ENCODE measurements at regions not wholly inside any gene's neighbourhood (a gene's known extent, or its start where the extent isn't known, plus 50 kb on each side); places are given as distances from the start of the nearest gene placed in this dataset.

DNA sequence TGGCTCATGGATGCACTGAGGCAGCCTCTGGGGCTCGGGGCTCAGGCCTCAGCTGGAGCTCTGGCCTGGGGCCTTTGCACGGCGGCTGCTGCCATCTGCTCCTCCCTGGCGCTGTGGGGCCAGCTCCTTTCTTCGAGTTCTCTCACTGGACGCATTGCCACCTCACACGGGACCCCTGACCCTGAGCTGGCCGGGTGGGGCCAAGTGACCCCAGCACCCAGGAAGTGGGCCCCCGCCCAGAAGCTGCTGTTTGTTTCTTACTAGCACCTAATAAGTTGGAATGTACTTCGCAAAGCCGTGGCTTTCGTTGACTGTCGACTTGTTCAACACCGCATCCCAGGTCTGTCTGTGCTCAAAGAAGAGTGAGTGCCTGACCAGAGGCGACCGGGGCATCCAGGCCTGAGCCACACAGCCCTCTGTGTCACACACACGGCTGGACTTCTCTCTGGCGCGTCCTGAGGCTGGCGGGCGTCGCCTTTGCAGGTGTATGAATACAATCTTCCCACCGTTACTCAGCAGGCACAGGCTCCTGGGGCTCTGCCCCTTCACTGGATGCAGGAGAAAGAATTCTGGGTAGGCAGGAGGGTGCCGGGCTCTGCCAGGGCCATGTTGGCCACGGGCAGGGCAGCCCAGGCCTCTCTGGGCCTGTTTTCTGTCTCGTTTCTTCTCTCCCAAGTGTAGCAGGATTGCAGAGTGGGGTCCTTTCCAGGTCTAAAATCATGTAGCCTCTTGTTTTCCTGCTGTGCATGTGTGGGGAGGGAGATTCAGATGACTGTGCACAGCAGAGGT, 112.9 kb downstream of the DLL1 start:
- TF ChIP-seq, protein P1, sequence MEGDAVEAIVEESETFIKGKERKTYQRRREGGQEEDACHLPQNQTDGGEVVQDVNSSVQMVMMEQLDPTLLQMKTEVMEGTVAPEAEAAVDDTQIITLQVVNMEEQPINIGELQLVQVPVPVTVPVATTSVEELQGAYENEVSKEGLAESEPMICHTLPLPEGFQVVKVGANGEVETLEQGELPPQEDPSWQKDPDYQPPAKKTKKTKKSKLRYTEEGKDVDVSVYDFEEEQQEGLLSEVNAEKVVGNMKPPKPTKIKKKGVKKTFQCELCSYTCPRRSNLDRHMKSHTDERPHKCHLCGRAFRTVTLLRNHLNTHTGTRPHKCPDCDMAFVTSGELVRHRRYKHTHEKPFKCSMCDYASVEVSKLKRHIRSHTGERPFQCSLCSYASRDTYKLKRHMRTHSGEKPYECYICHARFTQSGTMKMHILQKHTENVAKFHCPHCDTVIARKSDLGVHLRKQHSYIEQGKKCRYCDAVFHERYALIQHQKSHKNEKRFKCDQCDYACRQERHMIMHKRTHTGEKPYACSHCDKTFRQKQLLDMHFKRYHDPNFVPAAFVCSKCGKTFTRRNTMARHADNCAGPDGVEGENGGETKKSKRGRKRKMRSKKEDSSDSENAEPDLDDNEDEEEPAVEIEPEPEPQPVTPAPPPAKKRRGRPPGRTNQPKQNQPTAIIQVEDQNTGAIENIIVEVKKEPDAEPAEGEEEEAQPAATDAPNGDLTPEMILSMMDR (IDR thresholded peaks at IDR 0.05; ENCODE audit: low read depth, low read length): no peak
- no peak for TF ChIP-seq POLR2A (IDR thresholded peaks at IDR 0.05; ENCODE audit: extremely low read depth, insufficient read length)
- TF ChIP-seq MYC (IDR thresholded peaks at IDR 0.05; ENCODE audit: low read depth, low read length): no peak
